GM23338 (cell line): ENCODE measurements at regions not wholly inside any gene's neighbourhood (a gene's known extent, or its start where the extent isn't known, plus 50 kb on each side); places are given as distances from the start of the nearest gene placed in this dataset.

Experiments
- ATAC-seq: fragments of 200-7000 bp; cut with Tn5 transposase; 3 replicates; pipeline ENCODE4 v1.9.1; 2020
- DNase-seq: peaks from one replicate; pipeline ENCODE4 v3.0.0-alpha.2; 2015; ENCODE audit warnings: low spot score
- H2AFZ ChIP-seq: fragments of 200-600 bp; sonication (generic); 2 replicates; pipeline ENCODE4 v1.8.0; 2016; ENCODE audit warnings: antibody characterized with exemption, mild to moderate bottlenecking, moderate library complexity
- H3F3A ChIP-seq: fragments of 200-600 bp; sonication (generic); replicated peaks from 2 replicates; pipeline ENCODE4 v1.8.0; 2017; ENCODE audit warnings: antibody characterized with exemption, mixed run types, low read depth
- H3K27ac ChIP-seq: fragments of 200-600 bp; sonication (generic); 2 replicates; pipeline ENCODE4 v1.6.1; 2016; ENCODE audit warnings: low read depth
- H3K27me3 ChIP-seq: fragments of 200-600 bp; sonication (generic); 2 replicates; pipeline ENCODE4 v1.8.0; 2016; ENCODE audit warnings: mild to moderate bottlenecking, mixed run types, moderate library complexity; ENCODE audit not compliant: insufficient read depth
- H3K36me3 ChIP-seq: fragments of 200-600 bp; sonication (generic); 2 replicates; pipeline ENCODE4 v1.8.0; 2016; ENCODE audit warnings: mild to moderate bottlenecking; ENCODE audit not compliant: insufficient read depth
- H3K4me1 ChIP-seq: fragments of 200-600 bp; sonication (generic); 2 replicates; pipeline ENCODE4 v1.8.0; 2016; ENCODE audit warnings: mild to moderate bottlenecking, moderate library complexity; ENCODE audit not compliant: insufficient read depth
- H3K4me2 ChIP-seq: fragments of 200-600 bp; sonication (generic); 2 replicates; pipeline ENCODE4 v1.7.1; 2017; ENCODE audit warnings: mixed run types
- H3K4me3 ChIP-seq: fragments of 200-600 bp; sonication (generic); 2 replicates; pipeline ENCODE4 v1.6.1; 2016; ENCODE audit warnings: mixed run types
- H3K79me2 ChIP-seq: fragments of 200-600 bp; sonication (generic); replicated peaks from 2 replicates; pipeline ENCODE4 v1.8.0; 2017; ENCODE audit warnings: mild to moderate bottlenecking; ENCODE audit not compliant: insufficient read depth
- H3K9me2 ChIP-seq: fragments of 200-600 bp; sonication (generic); 2 replicates; pipeline ENCODE4 v1.8.0; 2017; ENCODE audit not compliant: insufficient read depth
- H4K20me1 ChIP-seq: fragments of 200-600 bp; sonication (generic); replicated peaks from 2 replicates; pipeline ENCODE4 v1.8.0; 2017; ENCODE audit warnings: mild to moderate bottlenecking; ENCODE audit not compliant: insufficient read depth
- H3K27ac Mint-ChIP-seq: 2 replicates; pipeline ENCODE4 v1.8.0; 2020; ENCODE audit warnings: inconsistent platforms, mild to moderate bottlenecking, moderate library complexity, mixed read lengths
- H3K27me3 Mint-ChIP-seq: 3 replicates; pipeline ENCODE4 v1.8.0; 2022; ENCODE audit warnings: low read depth, mild to moderate bottlenecking, moderate library complexity, mixed read lengths, inconsistent platforms; ENCODE audit not compliant: insufficient read depth, poor library complexity
- H3K36me3 Mint-ChIP-seq: 3 replicates; pipeline ENCODE4 v1.8.0; 2021; ENCODE audit warnings: low read depth, mild to moderate bottlenecking, inconsistent platforms, moderate library complexity, mixed read lengths
- H3K4me1 Mint-ChIP-seq: 3 replicates; pipeline ENCODE4 v1.8.0; 2020; ENCODE audit warnings: mild to moderate bottlenecking, inconsistent platforms, mixed read lengths
- H3K4me3 Mint-ChIP-seq: 3 replicates; pipeline ENCODE4 v1.8.0; 2021; ENCODE audit warnings: moderate library complexity, mild to moderate bottlenecking, inconsistent platforms, mixed read lengths
- H3K9me3 Mint-ChIP-seq: 3 replicates; pipeline ENCODE4 v1.8.0; 2020; ENCODE audit warnings: moderate library complexity, mild to moderate bottlenecking, inconsistent platforms, mixed read lengths
- CREB1 ChIP-seq: fragments of 250-450 bp; sonication (Bioruptor Pico); IDR thresholded peaks from 2 replicates; pipeline ENCODE4 v1.5.0; 2020; ENCODE audit warnings: low read depth, mild to moderate bottlenecking, moderate library complexity
- EZH2 ChIP-seq: fragments of 200-600 bp; sonication (generic); IDR thresholded peaks from one replicate; pipeline ENCODE4 v1.8.0; 2017; ENCODE audit warnings: antibody characterized with exemption, mild to moderate bottlenecking, low read depth; ENCODE audit not compliant: unreplicated experiment
- POLR2AphosphoS5 ChIP-seq: IDR thresholded peaks from 2 replicates; pipeline ENCODE4 v1.6.1; 2016; ENCODE audit warnings: antibody characterized with exemption, low read depth
- STAT1 ChIP-seq: IDR thresholded peaks from one replicate; pipeline ENCODE4 v1.6.1; 2016; ENCODE audit warnings: antibody characterized with exemption; ENCODE audit not compliant: unreplicated experiment
- ZNF114 ChIP-seq: fragments of 250-450 bp; sonication (Bioruptor Pico); IDR thresholded peaks from 2 replicates; pipeline ENCODE4 v1.5.0; 2020; ENCODE audit warnings: mild to moderate bottlenecking, moderate library complexity
- ZNF331 ChIP-seq: fragments of 250-450 bp; sonication (Bioruptor Pico); IDR thresholded peaks from 2 replicates; pipeline ENCODE4 v1.5.0; 2020; ENCODE audit warnings: low read depth, mild to moderate bottlenecking, moderate library complexity
- TF ChIP-seq, protein P1 (sequence below): fragments of 250-450 bp; sonication (Bioruptor Pico); IDR thresholded peaks from 2 replicates; pipeline ENCODE4 v1.5.0; 2020; ENCODE audit warnings: mild to moderate bottlenecking, moderate library complexity
- TF ChIP-seq, protein P2 (sequence below): IDR thresholded peaks from one replicate; pipeline ENCODE4 v1.6.1; 2018; ENCODE audit warnings: antibody characterized with exemption; ENCODE audit not compliant: unreplicated experiment

DNA sequence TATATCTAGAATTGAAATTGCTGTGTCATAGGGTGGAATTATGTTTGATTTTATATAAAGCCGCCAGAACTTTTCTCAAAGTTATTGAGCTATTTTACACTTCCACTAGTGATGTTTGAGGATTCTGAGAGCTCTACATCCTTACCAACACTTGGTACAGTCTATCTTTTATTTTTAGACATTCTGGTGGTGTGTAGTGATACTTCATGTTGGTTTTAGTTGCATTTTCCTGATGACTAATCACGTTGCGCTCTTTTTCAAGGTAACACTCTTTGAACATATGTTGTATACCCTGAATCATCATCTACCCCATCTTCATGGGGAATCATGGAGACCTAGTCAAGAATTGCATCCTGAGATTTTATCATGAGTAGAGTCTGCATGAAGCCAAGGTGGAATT, 141.7 kb downstream of the NXNL2 start (continued):
- TF ChIP-seq, protein P1, sequence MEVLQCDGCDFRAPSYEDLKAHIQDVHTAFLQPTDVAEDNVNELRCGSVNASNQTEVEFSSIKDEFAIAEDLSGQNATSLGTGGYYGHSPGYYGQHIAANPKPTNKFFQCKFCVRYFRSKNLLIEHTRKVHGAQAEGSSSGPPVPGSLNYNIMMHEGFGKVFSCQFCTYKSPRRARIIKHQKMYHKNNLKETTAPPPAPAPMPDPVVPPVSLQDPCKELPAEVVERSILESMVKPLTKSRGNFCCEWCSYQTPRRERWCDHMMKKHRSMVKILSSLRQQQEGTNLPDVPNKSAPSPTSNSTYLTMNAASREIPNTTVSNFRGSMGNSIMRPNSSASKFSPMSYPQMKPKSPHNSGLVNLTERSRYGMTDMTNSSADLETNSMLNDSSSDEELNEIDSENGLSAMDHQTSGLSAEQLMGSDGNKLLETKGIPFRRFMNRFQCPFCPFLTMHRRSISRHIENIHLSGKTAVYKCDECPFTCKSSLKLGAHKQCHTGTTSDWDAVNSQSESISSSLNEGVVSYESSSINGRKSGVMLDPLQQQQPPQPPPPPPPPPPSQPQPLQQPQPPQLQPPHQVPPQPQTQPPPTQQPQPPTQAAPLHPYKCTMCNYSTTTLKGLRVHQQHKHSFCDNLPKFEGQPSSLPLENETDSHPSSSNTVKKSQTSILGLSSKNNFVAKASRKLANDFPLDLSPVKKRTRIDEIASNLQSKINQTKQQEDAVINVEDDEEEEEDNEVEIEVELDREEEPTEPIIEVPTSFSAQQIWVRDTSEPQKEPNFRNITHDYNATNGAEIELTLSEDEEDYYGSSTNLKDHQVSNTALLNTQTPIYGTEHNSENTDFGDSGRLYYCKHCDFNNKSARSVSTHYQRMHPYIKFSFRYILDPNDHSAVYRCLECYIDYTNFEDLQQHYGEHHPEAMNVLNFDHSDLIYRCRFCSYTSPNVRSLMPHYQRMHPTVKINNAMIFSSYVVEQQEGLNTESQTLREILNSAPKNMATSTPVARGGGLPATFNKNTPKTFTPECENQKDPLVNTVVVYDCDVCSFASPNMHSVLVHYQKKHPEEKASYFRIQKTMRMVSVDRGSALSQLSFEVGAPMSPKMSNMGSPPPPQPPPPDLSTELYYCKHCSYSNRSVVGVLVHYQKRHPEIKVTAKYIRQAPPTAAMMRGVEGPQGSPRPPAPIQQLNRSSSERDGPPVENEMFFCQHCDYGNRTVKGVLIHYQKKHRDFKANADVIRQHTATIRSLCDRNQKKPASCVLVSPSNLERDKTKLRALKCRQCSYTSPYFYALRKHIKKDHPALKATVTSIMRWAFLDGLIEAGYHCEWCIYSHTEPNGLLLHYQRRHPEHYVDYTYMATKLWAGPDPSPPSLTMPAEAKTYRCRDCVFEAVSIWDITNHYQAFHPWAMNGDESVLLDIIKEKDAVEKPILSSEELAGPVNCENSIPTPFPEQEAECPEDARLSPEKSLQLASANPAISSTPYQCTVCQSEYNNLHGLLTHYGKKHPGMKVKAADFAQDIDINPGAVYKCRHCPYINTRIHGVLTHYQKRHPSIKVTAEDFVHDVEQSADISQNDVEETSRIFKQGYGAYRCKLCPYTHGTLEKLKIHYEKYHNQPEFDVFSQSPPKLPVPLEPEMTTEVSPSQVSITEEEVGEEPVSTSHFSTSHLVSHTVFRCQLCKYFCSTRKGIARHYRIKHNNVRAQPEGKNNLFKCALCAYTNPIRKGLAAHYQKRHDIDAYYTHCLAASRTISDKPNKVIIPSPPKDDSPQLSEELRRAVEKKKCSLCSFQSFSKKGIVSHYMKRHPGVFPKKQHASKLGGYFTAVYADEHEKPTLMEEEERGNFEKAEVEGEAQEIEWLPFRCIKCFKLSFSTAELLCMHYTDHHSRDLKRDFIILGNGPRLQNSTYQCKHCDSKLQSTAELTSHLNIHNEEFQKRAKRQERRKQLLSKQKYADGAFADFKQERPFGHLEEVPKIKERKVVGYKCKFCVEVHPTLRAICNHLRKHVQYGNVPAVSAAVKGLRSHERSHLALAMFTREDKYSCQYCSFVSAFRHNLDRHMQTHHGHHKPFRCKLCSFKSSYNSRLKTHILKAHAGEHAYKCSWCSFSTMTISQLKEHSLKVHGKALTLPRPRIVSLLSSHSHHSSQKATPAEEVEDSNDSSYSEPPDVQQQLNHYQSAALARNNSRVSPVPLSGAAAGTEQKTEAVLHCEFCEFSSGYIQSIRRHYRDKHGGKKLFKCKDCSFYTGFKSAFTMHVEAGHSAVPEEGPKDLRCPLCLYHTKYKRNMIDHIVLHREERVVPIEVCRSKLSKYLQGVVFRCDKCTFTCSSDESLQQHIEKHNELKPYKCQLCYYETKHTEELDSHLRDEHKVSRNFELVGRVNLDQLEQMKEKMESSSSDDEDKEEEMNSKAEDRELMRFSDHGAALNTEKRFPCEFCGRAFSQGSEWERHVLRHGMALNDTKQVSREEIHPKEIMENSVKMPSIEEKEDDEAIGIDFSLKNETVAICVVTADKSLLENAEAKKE (CRISPR knock-in tag): no peak

DNA sequence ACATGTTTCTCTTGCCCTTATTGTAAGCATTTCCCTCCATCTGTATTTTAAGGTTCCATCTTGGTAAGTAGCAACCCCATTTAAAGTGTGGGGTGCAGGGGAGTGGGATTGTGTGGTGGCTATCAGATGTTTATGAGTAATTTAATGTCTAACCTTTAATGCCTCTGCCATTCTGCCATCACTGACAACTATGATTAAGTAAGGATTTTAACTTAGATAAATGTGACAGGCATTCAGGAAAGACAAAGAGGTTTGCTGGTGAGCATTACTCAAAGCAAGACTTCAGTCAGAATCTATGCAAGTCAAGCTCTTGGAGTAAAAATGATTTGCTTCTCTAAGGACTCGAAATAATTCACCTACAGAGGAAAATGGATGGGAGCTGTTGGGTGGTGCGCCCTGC, 143.0 kb downstream of the NXNL2 start:
- no peaks in the 10 kb centered on the region for H4K20me1 ChIP-seq
- no peak overlapping the region for H2AFZ ChIP-seq
- no peak overlapping the region for H3K27ac Mint-ChIP-seq
- no peak overlapping the region for H3K27ac ChIP-seq
- ATAC-seq (no peak), DNase-seq (no peak)
- no peaks in the 10 kb centered on the region for H3K36me3 ChIP-seq
- H3K79me2 ChIP-seq: no peaks in the 10 kb centered on the region
- no peaks in the 10 kb centered on the region for H3K36me3 Mint-ChIP-seq
- peaks cover 7% of the 10 kb centered on the region; the same call in 1 of the 2 replicates for H3K9me2 ChIP-seq
- H3K9me3 Mint-ChIP-seq: peaks cover 6% of the 10 kb centered on the region; the same call in 1 of the 3 replicates
- peaks cover 2% of the 10 kb centered on the region; the same call in 1 of the 3 replicates for H3K4me1 Mint-ChIP-seq
- no peak overlapping the region for H3K4me3 ChIP-seq
- H3K4me1 ChIP-seq: no peaks in the 10 kb centered on the region
- H3K4me3 Mint-ChIP-seq: no peak overlapping the region
- no peak overlapping the region for H3K4me2 ChIP-seq
- no peaks in the 10 kb centered on the region for H3F3A ChIP-seq
- H3K27me3 ChIP-seq: no peaks in the 10 kb centered on the region
- peaks cover 2% of the 10 kb centered on the region for H3K27me3 Mint-ChIP-seq
- TF ChIP-seq STAT1 (no peak), ZNF331 (CRISPR knock-in tag) (no peak), POLR2AphosphoS5 (no peak), ZNF114 (CRISPR knock-in tag) (no peak), EZH2 (no peak), CREB1 (no peak)
- TF ChIP-seq, protein P2, sequence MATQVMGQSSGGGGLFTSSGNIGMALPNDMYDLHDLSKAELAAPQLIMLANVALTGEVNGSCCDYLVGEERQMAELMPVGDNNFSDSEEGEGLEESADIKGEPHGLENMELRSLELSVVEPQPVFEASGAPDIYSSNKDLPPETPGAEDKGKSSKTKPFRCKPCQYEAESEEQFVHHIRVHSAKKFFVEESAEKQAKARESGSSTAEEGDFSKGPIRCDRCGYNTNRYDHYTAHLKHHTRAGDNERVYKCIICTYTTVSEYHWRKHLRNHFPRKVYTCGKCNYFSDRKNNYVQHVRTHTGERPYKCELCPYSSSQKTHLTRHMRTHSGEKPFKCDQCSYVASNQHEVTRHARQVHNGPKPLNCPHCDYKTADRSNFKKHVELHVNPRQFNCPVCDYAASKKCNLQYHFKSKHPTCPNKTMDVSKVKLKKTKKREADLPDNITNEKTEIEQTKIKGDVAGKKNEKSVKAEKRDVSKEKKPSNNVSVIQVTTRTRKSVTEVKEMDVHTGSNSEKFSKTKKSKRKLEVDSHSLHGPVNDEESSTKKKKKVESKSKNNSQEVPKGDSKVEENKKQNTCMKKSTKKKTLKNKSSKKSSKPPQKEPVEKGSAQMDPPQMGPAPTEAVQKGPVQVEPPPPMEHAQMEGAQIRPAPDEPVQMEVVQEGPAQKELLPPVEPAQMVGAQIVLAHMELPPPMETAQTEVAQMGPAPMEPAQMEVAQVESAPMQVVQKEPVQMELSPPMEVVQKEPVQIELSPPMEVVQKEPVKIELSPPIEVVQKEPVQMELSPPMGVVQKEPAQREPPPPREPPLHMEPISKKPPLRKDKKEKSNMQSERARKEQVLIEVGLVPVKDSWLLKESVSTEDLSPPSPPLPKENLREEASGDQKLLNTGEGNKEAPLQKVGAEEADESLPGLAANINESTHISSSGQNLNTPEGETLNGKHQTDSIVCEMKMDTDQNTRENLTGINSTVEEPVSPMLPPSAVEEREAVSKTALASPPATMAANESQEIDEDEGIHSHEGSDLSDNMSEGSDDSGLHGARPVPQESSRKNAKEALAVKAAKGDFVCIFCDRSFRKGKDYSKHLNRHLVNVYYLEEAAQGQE: no peak
